Activated gamma-delta T cell (primary cell): ENCODE measurements at regions not wholly inside any gene's neighbourhood (a gene's known extent, or its start where the extent isn't known, plus 50 kb on each side); places are given as distances from the start of the nearest gene placed in this dataset.
"Not testable (repeated sequence)": the region's sequence is repeated elsewhere in the genome, so short reads cannot be mapped to it uniquely, and the experiment has no call there.

Experiments used
- DNase-seq: peaks from one replicate; lab custom pipeline; 2025; lab: John Stamatoyannopoulos, UW

DNA sequence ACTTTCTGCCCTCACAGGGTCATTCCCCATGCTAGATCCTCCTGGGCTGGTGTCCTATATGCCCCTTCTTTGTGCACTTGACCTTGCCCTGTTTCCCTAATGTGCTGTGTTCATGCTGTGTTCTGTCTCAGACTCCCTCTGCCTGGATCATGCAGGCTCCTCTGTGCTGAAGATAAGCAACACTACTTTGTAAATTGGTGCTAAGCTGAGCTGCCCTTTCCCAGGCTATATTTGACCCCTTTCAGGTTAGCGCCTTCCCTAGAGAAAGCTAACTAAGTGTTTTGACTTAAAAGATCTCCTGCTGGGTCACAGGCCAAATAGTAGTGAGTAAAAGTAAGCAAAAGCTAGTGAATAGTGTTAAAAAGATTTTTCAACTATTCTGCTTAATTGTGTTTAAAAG is 257.2 kb upstream of the RGPD4 start:
- no peak for DNase-seq

GRCh38 chr2:107570876-107571275 is 255.8 kb upstream of the RGPD4 start:
- no peak for DNase-seq

DNA sequence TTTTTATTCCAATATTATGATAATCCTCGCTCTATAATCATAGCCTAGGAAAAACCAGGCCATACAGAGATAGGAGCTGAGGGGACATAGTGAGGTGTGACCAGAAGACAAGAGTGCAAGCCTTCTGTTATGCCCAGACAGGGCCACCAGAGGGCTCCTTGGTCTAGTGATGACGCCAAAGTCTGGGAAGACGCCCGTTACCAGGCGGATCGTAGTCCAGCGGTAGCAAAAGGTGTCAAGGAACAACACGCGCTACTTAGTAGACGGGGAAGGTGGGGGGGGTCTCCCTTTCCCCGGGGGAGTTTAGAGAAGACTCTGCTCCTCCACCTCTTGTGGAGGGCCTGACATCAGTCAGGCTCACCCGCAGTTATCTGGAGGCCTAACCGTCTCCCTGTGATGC is 253.8 kb upstream of the RGPD4 start:
- DNase-seq: not testable (repeated sequence)

GRCh38 chr2:107576991-107577390 is 249.7 kb upstream of the RGPD4 start:
- DNase-seq: no peak

GRCh38 chr2:107582487-107582886 is 244.2 kb upstream of the RGPD4 start:
- no peak for DNase-seq

GRCh38 chr2:107584577-107584976 is 242.1 kb upstream of the RGPD4 start:
- no peak for DNase-seq

DNA sequence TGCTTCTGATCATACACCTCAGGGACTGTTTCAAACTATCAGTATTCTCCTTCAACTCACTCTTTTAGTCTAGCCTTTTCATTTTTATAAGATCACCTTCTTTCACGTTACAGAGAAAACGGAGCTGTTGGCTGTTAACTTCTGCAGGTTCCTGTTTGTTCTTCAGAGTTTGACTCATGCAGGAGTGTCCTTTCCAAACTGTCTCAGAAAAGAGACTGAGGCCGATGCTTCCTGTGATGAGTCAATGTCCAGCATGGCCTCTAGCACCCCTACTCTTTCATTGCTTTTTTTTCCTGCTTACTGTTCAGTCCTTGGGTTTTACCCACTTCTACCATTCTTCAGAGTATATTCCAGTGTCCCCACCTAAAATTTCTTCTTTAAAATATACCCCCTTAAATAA is 240.8 kb upstream of the RGPD4 start:
- DNase-seq: no peak

DNA sequence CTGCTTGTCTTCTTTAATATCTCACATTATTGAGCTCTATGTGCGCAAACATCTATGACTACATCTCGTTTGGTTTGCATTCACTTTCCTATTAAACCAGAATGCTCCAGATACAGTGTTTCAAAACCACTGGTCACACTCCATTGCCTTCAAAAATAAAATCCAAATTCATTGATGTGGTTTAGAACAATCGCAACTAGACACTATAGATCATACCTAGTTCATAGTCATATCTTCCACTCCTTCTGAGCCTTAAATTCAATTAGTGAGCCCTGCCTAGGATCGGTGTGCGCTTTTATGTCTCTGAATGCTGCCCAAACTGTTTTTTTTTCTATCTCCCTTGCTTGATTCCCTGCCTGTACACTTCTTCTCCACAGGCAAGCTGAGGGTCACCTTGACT is 238.5 kb upstream of the RGPD4 start:
- DNase-seq: no peak

GRCh38 chr2:107589079-107589491 is 237.6 kb upstream of the RGPD4 start:
- DNase-seq: no peak

DNA sequence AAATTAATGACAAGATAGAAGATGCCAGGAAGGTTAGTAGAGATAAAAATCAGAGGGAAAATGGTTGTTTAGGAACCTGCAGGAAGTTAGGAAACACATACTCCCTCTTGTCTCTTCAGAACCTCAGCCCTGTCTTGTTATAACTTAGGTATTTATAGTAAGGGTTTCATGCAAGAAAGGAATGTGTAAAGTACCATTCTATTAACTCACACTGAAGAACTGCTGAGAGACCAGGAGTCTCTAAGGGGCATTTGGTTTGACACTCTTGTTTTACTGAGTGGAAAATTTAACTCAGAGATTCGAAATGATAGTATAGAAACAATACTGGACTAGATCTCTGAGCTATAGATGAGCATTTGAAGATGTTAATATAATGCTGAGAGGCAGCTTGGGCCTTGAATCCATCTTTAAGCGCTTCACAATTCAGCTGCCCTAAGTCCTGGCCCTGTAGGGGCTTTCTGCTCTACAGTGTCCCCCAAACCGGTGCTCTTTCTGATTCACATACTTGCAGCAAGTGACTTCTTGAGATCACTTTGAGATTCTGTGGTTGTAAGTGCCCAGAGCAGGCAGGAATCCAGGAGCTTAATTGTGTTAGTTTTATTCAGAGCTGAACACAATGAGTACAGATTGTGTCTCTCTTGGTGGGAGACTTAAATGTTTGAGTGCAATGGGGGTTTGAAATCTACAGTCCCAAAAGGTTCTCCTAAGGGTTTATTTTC is 235.0 kb upstream of the RGPD4 start:
- DNase-seq: no peak

DNA sequence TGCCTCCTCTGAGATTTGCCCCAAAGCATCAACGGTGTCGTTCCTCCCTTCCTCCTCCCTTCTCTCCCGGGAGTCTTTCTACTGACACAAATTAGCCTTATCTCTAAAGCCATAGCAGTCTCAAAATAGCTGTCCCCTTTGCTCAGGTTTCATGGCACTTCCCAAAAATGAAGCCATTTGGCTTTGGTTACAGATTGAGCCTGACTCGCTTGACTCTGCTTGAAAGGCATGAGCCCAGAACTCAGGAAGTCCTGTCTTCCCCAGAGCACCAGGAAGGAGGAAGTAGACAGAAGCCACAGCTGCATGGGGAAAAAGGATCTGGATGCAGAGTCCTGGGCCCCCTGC is 234.4 kb upstream of the RGPD4 start:
- DNase-seq: no peak

GRCh38 chr2:107595285-107595684 is 231.4 kb upstream of the RGPD4 start:
- no peak for DNase-seq

GRCh38 chr2:107595749-107596148 is 230.9 kb upstream of the RGPD4 start:
- no peak for DNase-seq

DNA sequence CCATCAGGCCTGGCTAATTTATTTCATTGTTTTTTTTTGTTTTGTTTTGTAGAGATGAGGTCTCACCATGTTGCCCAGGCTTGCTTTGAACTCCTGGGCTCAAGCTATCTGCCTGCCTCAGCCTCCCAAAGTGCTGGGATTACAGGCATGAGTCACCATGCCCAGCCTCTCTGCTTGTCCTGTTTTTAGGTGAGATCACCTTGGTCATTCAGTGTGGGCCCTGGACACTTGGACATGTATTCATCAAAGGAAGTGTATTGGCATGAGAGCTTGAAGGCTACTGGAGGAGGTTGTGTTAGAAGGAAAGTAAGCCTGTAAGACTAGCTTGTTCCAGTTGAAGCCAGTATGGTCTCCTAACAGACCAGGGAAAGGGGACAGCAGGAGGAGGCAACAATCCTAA is 229.2 kb upstream of the RGPD4 start:
- DNase-seq: no peak

- no peak for DNase-seq
These were observed 223.9 kb upstream of the RGPD4 start for GRCh38 chr2:107602801-107603200.

DNA sequence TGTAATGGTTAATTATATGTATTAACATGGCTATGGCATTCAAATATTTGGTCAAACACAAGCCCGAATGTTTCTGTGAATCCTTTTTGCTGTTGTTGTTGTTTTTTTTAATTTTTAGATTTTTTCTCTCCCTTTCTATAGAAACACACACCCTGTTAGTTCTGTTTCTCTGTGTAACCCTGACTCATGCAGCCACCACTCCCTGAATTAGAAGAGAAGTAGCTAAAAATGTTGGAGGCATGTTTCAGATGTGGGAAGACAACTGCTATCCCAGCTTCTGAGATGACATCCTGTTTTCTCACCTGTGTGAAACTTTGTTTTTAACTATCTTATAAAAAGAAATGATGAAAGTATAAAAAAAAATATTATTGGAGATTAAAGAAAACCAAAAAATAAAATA is 219.6 kb upstream of the RGPD4 start:
- DNase-seq: no peak

GRCh38 chr2:107607473-107607872 is 219.2 kb upstream of the RGPD4 start:
- DNase-seq: no peak

- no peak for DNase-seq
These were observed 211.7 kb upstream of the RGPD4 start for GRCh38 chr2:107615039-107615438.

- no peak for DNase-seq
These were observed 207.9 kb upstream of the RGPD4 start for GRCh38 chr2:107618769-107619168.

GRCh38 chr2:107621186-107622165 is 205.2 kb upstream of the RGPD4 start:
- DNase-seq: no peak

DNA sequence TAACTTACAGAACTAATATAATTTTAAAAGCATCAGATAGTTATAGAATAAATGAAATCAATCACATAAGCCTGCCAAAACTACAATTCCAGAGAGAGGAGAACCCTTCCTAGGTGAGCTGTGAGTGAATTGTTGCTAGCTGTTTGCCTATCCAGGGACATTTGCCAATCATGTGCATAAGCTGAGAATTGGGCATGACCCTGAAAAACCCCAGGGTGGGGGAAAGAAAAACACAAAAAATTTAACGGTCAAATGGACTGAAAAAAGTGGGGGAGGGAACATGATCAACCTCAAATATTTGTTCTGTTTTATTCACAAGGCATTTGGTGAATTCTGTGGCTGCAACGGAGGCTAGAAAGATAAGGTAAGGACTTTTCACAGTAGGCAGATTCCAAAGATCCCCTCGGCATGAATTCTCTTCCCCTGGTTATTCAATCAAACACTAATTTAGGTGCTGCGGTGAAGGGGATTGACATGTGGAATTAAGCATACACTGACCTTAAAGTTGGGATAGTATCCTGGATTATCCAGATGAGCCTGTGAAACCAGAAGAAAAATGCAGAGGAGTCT is 203.9 kb upstream of the RGPD4 start:
- no peak for DNase-seq

DNA sequence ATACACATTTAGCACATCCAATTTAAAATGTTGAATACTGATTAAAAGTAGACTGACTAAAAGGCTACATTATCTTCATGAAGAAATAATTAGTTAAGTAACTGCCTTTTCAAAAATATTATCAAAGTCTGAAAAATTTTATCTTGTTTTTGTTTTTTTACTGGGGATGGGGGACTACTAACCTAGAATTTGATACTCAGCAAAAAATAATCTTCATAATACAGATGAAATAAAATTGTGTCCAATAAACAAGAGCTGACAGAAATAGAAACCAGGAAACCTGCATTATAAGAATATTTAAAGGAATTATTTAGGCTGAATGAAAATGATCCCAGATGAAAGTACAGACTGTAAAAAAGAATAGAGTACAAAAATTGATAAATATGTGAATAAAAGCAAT is 200.7 kb upstream of the RGPD4 start:
- DNase-seq: no peak

DNA sequence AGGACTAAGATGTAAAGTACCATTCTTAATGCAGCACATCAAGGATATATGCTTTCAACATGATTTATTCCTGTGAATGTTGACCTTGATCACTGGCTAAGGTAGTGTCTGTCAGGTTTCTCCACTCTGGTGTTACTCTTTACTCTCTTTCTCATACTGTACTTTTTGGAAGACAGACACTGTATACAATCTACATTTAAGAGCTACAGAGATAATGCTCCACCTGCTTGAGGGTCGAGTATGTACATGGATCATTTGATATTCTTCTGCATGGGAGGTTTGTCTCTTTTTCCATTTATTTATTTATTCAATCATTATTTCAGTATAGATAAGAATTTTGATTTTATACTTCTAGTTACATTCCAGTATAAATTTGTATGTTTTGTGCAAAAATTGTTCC is 199.5 kb upstream of the RGPD4 start:
- DNase-seq: no peak
